Endothelial cell of umbilical vein (primary cell): ENCODE measurements at regions not wholly inside any gene's neighbourhood (a gene's known extent, or its start where the extent isn't known, plus 50 kb on each side); places are given as distances from the start of the nearest gene placed in this dataset.

Source experiments
- BruUV-seq: library from RNA; stranded (reverse); fragments of 400-500 nt; replicated peaks from 2 replicates; lab custom pipeline; 2021; lab: Mats Ljungman, UMichigan
- CTCF ChIA-PET: fragments of 300-600, 350-600 bp; sonication (Branson Sonifier 250); formaldehyde crosslinking; loops from one replicate; lab custom pipeline; 2021; ENCODE audit warnings: antibody characterized with exemption, inconsistent platforms; lab: Charles Lee
- POLR2A ChIA-PET: fragments of 300-600, 350-600 bp; sonication (Branson Sonifier 250); formaldehyde crosslinking; loops from one replicate; lab custom pipeline; 2021; ENCODE audit warnings: antibody characterized with exemption, inconsistent platforms; lab: Charles Lee
- DNase-seq: peaks from one replicate; pipeline ENCODE4 v3.0.0-alpha.2; 2011; ENCODE audit warnings: low read depth, low spot score
- FAIRE-seq: peaks from 2 replicates; lab custom pipeline; 2011; peaks lifted over from hg19 to GRCh38; lab: Jason Lieb, UNC
- H2AFZ ChIP-seq: 2 replicates; pipeline ENCODE4 v1.6.0; 2012; ENCODE audit warnings: low read depth, low read length, control low read depth, inconsistent platforms
- H3K27ac ChIP-seq: 2 replicates; pipeline ENCODE4 v1.5.1; 2011; ENCODE audit warnings: low read depth, mild to moderate bottlenecking, control low read depth, low read length, moderate library complexity; ENCODE audit not compliant: insufficient read depth
- H3K27me3 ChIP-seq, 2 experiments: 2 replicates each; pipeline versions ENCODE4 v1.6.0 to v1.6.1; 2011; ENCODE audit warnings: low read length in 2 of 2, mixed read lengths in 1 of 2; ENCODE audit not compliant: control insufficient read depth in 2 of 2, insufficient read depth in 2 of 2
- H3K36me3 ChIP-seq, 2 experiments: 2 replicates in 1 of 2; 3 replicates in 1 of 2; pipeline ENCODE4 v1.5.1; 2011; ENCODE audit warnings: low read length in 2 of 2, mild to moderate bottlenecking in 1 of 2, moderate library complexity in 1 of 2; ENCODE audit not compliant: control insufficient read depth in 2 of 2, insufficient read depth in 2 of 2; ENCODE audit errors: extremely low read depth in 1 of 2
- H3K4me1 ChIP-seq: 3 replicates; pipeline ENCODE4 v1.5.1; 2011; ENCODE audit warnings: mild to moderate bottlenecking, low read length; ENCODE audit not compliant: control insufficient read depth, insufficient read depth; ENCODE audit errors: extremely low read depth
- H3K4me2 ChIP-seq: 2 replicates; pipeline ENCODE4 v1.6.1; 2011; ENCODE audit warnings: low read length, control low read depth, mixed read lengths; ENCODE audit not compliant: insufficient read depth
- H3K4me3 ChIP-seq, 3 experiments: fragments of 200-600 bp in 1 of 3; sonication (generic), shearing (Covaris generic) in 1 of 3; replicated peaks in 1 of 3; 2 replicates each; pipeline ENCODE4 v1.5.1; 2011 to 2016; ENCODE audit warnings: control low read depth in 3 of 3, low read length in 3 of 3, mild to moderate bottlenecking in 2 of 3, inconsistent platforms in 1 of 3, low read depth in 1 of 3, moderate library complexity in 1 of 3; ENCODE audit not compliant: insufficient read depth in 1 of 3
- H3K79me2 ChIP-seq: 2 replicates; pipeline ENCODE4 v1.6.0; 2012; ENCODE audit warnings: low read length, inconsistent platforms; ENCODE audit not compliant: control insufficient read depth, insufficient read depth
- H3K9ac ChIP-seq: replicated peaks from 2 replicates; pipeline ENCODE3; 2011; ENCODE audit warnings: low read length, control low read depth; ENCODE audit not compliant: insufficient read depth; ENCODE audit errors: extremely low read depth
- H3K9me1 ChIP-seq: replicated peaks from 3 replicates; pipeline ENCODE4 v1.6.0; 2011; ENCODE audit warnings: mild to moderate bottlenecking, low read length; ENCODE audit not compliant: control insufficient read depth, insufficient read depth; ENCODE audit errors: extremely low read depth
- H3K9me3 ChIP-seq: replicated peaks from 2 replicates; pipeline ENCODE4 v1.5.1; 2012; ENCODE audit warnings: low read length, inconsistent platforms; ENCODE audit not compliant: control insufficient read depth, insufficient read depth
- H4K20me1 ChIP-seq: replicated peaks from 2 replicates; pipeline ENCODE3; 2011; ENCODE audit warnings: mild to moderate bottlenecking, low read length; ENCODE audit not compliant: control insufficient read depth, insufficient read depth; ENCODE audit errors: extremely low read depth
- EZH2 ChIP-seq: IDR thresholded peaks from 2 replicates; pipeline ENCODE4 v1.6.1; 2012; ENCODE audit warnings: borderline replicate concordance, low read depth, mild to moderate bottlenecking, moderate library complexity, low read length, inconsistent platforms; ENCODE audit not compliant: severe bottlenecking
- FOS ChIP-seq: IDR thresholded peaks from 2 replicates; pipeline ENCODE4 v1.6.1; 2011; ENCODE audit warnings: mild to moderate bottlenecking, low read length, moderate library complexity, borderline replicate concordance; ENCODE audit not compliant: insufficient read depth
- GATA2 ChIP-seq: IDR thresholded peaks from 2 replicates; pipeline ENCODE4 v1.7.0; 2011; ENCODE audit warnings: low read depth, mild to moderate bottlenecking, moderate library complexity, mixed read lengths, low read length; ENCODE audit not compliant: insufficient read length, insufficient read depth
- JUN ChIP-seq: IDR thresholded peaks from 2 replicates; pipeline ENCODE4 v1.6.1; 2011; ENCODE audit warnings: borderline replicate concordance, low read depth; ENCODE audit not compliant: insufficient read length, insufficient read depth
- MYC ChIP-seq: IDR thresholded peaks from one replicate; pipeline ENCODE4 v1.6.1; 2011; ENCODE audit warnings: mild to moderate bottlenecking, low read depth, low read length
- POLR2A ChIP-seq: IDR thresholded peaks from 2 replicates; pipeline ENCODE4 v1.6.1; 2012; ENCODE audit warnings: low read depth, mild to moderate bottlenecking, control low read depth, low read length
- POLR2AphosphoS5 ChIP-seq: IDR thresholded peaks from 2 replicates; pipeline ENCODE4 v1.6.1; 2012; ENCODE audit warnings: low read depth, mild to moderate bottlenecking, control low read depth, low read length, moderate library complexity; ENCODE audit not compliant: insufficient read depth
- dilution Hi-C: fragments of 300-500 bp; cut with MboI; formaldehyde crosslinking; loops from one replicate; pipeline ENCODE4 v1.15.0; 2019; ENCODE audit warnings: low sequenced_read_pairs; ENCODE audit not compliant: extremely low pct_ligation_motif_present
- intact Hi-C: fragments of 100-400 bp; cut with micrococcal nuclease; formaldehyde crosslinking; loops from one replicate; pipeline ENCODE4 v1.10.0; 2022
- TF ChIP-seq, protein P1 (sequence below): IDR thresholded peaks from 2 replicates; pipeline ENCODE4 v1.6.1; 2011; ENCODE audit not compliant: insufficient read depth, insufficient read length
- TF ChIP-seq, protein P2 (sequence below), 2 donors: IDR thresholded peaks; 1 replicate in 1 of 2; 2 replicates in 1 of 2; pipeline ENCODE4 v1.5.1; 2011; ENCODE audit warnings: low read length in 2 of 2, mild to moderate bottlenecking in 2 of 2, moderate library complexity in 2 of 2, control low read depth in 1 of 2, inconsistent platforms in 1 of 2, low read depth in 1 of 2; ENCODE audit not compliant: insufficient read depth in 1 of 2; ENCODE audit errors: extremely low read depth in 1 of 2

DNA sequence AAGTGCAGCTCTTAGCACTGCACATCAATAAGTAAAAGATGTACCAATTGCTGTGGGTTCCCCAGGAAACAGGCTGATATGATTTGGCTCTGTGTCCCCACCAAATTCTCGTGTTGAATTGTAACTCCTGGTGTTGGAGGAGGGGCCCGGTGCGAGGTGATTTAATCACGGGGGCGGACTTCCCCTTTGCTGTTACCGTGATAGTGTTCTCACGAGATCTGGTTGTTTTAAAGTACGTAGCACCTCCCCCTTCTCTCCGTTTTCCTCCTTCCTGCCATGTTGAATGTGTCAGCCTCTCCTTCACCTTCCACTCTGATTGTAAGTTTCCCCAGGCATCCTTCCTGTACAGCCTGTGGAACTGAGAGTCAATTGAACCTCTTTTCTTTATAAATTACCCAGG, 93.2 kb upstream of the ACTBL2 start:
- TF ChIP-seq GATA2 (no peak), POLR2AphosphoS5 (no peak), JUN (no peak), MYC (no peak), EZH2 (no peak), POLR2A (no peak), FOS (no peak)
- TF ChIP-seq, protein P1, sequence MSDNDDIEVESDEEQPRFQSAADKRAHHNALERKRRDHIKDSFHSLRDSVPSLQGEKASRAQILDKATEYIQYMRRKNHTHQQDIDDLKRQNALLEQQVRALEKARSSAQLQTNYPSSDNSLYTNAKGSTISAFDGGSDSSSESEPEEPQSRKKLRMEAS, result no peak
- TF ChIP-seq, protein P2, sequence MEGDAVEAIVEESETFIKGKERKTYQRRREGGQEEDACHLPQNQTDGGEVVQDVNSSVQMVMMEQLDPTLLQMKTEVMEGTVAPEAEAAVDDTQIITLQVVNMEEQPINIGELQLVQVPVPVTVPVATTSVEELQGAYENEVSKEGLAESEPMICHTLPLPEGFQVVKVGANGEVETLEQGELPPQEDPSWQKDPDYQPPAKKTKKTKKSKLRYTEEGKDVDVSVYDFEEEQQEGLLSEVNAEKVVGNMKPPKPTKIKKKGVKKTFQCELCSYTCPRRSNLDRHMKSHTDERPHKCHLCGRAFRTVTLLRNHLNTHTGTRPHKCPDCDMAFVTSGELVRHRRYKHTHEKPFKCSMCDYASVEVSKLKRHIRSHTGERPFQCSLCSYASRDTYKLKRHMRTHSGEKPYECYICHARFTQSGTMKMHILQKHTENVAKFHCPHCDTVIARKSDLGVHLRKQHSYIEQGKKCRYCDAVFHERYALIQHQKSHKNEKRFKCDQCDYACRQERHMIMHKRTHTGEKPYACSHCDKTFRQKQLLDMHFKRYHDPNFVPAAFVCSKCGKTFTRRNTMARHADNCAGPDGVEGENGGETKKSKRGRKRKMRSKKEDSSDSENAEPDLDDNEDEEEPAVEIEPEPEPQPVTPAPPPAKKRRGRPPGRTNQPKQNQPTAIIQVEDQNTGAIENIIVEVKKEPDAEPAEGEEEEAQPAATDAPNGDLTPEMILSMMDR (IDR thresholded peaks at IDR 0.05; ENCODE audit: extremely low read depth in 1 of 2, insufficient read depth in 1 of 2, low read depth in 1 of 2, low read length in 2 of 2), result no peak
- no peaks in the 10 kb centered on the region for H4K20me1 ChIP-seq
- H3K4me1 ChIP-seq, result no peaks in the 10 kb centered on the region
- intact Hi-C loops (no loop called here), dilution Hi-C loops (no loop called here)
- H3K9me3 ChIP-seq, result no peaks in the 10 kb centered on the region
- no peak overlapping the region for H3K4me3 ChIP-seq
- no peaks in the 10 kb centered on the region for H3K9me1 ChIP-seq
- no peak overlapping the region for H3K4me2 ChIP-seq
- no TSS peak for BruUV-seq
- ChIA-PET CTCF (no interaction called here), POLR2A (no interaction called here)
- DNase-seq (no peak), FAIRE-seq (no peak)
- no peak overlapping the region for H2AFZ ChIP-seq
- no peaks in the 10 kb centered on the region for H3K36me3 ChIP-seq
- no peaks in the 10 kb centered on the region for H3K79me2 ChIP-seq
- H3K27me3 ChIP-seq, result no peaks in the 10 kb centered on the region
- no peak overlapping the region for H3K9ac ChIP-seq
- no peak overlapping the region for H3K27ac ChIP-seq
